HG03025 (cell line): ENCODE measurements at regions not wholly inside any gene's neighbourhood (a gene's known extent, or its start where the extent isn't known, plus 50 kb on each side); places are given as distances from the start of the nearest gene placed in this dataset.

Source experiments
- ATAC-seq: cut with Tn5 transposase; IDR thresholded peaks from one replicate; pipeline ENCODE4 v1.9.1; 2021; ENCODE audit warnings: mild to moderate bottlenecking, moderate library complexity; ENCODE audit not compliant: unreplicated experiment, low FRiP score

DNA sequence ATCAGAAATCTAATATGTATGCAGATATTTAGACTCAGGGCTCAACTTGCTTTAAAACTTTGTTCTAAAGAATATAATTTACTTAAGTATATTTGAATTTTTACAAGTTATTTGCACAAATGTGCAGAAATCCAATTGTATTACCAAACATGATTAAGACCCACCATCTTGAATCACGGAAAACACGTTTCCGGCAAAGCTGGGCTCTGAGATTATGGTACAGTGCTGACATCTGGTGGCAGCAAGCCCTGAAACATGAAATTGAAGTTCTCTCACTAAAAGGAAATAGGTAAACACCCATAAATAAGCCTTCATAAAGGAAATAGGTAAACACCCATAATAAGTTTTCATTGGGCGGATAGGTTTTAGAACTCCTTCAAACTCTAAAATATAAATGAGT lies 98.3 kb upstream of the MAOA start:
- ATAC-seq: no peak

DNA sequence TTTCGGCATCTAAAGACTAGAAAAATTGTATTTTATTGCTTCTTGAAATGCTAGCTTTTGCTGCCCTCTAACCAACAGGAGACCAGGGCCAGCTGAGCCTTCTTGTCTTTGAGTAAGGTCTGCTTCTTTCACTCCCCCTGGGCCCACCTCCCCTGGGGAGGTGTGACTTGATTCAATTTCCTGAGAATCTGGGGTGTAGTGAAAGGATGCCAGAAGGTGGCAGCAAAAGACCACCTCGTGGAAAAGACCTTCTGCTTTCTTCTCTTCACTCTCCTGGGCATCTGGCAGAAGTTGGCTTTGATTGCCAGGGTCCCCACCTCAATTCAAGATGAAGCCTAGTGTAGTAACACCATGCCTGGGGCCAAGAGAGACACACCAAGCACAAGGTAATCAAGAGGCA lies 96.5 kb upstream of the MAOA start:
- ATAC-seq: no peak

DNA sequence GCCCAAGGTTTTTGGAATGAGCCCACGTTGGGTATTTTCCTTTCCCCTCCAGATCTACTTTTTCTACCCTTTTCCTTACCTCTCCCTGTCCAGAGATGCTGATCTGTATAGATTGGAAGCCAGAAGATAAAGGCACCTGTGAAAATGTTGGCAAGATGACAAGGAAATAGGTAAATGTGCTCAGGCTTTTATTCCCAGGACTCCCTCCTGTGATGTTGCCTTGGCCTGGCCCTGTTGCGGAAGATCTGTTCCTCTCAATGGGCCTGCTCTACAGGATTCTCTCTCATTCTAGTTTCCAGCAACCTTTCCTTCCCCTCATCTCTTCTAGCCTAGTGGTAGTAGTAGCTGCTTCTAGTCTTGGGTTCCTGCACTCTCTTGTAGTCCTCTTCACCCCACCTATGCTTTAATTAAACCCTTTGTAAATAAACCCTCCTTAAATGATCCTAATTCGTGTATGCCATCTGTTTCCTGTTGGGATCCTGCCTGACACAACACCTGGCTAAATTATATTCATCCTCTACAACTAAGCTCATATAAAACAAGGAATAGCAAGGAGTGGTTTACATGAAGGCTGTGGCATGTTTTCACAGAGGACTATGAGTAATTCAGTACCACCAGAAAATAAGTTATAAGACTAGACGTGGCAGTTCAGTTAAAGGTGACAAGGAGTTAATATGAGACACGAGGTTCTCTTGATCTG lies 95.7 kb upstream of the MAOA start:
- no peak for ATAC-seq

DNA sequence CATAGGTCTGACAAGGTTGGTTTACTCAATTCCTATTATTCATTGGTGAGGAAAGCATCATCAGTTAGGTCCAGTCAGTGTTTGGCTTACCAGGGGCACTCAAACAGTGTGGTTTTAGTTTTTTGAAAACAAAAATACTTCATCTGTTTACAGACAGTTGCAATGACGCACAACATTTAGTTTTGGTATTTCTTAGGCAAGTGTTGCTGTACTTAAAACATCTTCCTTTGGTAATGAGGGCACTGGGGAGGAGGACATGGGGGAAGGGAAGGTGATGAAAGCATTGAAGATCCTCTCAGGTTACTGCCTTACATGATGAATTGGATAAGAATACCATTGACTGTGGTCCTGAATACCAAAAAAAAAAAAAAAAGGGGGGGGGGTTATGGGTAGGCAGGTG lies 93.7 kb upstream of the MAOA start:
- ATAC-seq: no peak

DNA sequence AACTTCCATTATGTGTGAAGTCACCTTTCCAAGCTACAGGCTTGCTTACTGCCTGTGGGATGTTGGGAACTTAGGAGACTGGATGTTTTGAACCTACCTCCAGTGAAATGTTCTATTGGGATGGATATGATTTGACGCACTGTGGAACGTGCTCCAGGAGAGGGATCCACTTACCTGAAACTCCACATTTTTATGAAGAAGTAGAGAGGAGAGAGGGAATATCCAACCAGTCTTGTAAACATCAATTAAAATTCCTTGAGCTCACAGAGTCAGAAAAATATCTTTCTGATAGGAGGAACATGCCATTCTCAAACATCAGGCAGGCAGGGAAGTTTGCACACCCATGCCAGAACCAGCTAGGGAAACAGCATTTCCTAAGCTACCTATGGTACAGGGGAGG lies 91.1 kb upstream of the MAOA start:
- no peak for ATAC-seq

DNA sequence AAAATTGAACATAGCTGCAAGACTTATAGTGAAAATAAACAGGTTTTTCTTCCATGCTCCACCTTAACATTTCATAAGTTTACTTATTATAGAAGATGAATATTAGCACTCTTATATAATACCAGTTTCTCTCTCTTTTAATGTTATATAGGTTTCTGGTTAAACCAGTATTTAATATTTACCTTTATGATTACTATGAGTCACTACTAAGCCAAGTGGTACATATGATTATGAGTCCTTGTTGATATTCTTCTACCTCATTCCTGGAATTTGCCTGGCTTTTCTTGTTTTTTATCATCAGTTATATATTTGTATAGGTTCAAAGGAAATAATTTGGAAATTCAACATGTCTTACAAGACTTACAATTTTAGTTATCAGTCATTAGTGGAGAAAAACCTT lies 89.9 kb upstream of the MAOA start:
- no peak for ATAC-seq

DNA sequence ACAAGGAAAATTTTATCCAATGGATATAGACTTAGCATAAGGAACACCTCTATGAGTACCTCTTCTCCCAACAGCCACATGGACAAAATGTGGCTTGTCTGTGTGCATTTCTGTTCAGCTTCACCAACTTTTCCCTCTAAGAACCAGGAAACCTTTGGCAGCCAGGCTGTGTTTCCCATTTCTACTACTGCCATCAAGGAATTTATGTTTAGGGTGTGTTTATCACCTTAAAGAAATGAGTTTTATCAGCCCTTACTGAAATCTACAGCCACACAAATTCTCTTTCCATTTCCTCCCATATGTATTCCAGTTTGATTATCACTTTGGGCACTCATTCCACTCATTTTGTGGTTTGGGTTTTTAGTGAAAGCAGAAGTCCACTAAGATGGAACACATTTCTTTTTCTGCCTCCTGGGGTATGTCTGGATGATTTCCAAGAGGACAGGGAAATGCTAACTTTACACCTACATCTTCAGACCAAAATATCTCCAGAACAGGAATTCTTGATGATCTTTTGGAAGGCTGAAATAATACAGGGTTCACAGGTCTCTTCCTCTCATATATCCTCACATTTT lies 82.6 kb upstream of the MAOA start:
- no peak for ATAC-seq

DNA sequence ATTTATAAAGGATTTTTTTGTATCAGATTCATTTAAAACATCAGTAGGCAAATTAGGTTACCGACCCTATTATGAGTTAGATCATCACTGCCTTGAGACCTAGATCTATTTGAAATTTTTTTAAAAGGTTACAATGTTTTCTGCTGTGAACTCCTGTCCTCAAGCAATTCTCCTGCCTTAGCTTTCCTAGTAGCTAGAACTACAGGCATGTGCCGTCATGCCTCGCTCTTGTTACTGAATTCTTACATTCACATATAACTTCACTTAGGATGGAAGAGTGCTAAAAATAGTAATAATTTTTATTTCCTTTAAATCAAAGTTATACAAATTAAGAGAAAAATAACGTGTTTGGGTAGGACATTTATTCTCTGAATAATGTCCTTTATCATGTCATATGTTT lies 75.5 kb upstream of the MAOA start:
- ATAC-seq: no peak

DNA sequence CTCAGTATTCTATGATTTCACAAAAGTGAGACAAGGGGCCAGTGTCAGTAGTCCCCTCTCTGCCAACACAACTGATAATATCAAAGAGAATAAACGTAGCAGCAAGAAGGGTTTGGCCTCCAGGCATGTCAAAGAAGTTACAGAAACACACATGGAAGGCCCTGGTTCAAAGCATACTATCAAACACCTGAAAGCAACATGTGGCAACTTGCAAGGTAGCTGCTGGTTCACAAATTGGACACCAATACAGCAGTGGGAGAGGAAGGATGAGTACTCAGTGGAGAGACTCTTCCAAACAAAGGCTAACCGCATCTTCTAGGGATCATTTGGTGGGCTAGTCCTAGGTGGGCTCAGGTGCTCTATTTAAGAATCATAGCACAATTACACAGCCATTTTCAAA lies 74.9 kb upstream of the MAOA start:
- ATAC-seq: no peak

DNA sequence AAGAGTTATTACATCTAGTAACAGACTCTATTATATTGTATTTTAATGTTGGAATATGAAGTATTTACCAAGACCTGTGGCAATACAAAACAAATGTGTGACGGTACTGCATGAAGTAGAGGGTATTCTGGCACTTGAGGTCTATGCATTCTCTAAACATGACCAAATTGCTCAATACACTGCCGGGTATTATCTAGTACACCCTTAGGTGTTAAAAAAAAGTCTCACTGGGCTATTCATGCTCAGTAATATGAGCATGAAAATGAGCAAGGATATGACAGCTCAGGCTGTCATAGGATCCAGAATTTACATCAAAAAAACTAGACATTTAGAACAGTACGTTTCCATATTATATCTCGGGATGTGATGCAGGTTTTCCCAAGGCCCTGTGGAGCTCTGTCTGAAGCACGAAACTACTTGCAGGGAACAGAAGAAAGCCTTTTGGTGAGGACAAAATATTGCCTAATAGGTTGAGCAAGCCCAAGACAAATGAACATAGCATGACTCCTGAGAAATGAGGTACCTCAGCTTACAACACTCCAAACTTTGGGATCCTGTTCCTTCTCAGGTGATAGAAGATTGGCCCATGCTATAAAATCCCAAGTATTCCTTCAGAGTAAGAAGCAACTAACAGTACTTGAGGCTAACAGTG lies 74.1 kb upstream of the MAOA start:
- ATAC-seq: no peak

DNA sequence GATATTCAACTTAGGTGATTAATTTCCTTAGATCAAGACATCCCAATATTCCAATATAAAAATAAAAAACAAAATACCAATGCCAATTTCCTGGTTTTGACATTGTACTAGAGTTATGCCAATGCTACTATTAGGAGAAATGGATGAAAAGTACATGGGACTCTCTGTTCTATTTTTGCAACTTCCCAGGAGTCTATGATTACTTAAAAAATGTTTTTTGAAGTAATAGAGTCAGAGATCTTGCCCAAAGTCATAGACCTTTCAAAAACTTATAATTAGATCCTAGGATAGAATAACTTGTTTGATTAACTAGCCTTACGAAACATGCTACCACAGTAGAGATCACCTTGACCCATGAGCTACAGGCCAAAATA lies 73.6 kb upstream of the MAOA start:
- ATAC-seq: no peak

DNA sequence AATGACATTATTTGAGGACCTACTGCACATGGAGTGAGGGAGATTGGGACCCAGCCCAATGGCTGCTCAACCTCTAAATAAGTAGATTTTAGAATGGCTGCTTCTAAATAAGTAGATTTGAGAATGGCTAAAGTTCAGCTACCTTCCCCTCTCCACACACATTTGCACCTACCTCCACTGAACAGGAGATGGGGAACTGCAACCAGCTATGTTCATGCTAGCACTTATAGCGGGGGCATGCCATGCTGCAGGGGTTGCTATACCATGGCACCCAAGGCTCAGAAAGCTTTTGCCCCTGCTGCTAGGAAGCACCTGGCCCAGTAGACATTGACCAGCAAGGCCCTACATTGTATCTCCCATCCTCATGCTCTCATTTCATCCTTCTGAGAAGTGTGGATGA lies 70.2 kb upstream of the MAOA start:
- ATAC-seq: no peak

DNA sequence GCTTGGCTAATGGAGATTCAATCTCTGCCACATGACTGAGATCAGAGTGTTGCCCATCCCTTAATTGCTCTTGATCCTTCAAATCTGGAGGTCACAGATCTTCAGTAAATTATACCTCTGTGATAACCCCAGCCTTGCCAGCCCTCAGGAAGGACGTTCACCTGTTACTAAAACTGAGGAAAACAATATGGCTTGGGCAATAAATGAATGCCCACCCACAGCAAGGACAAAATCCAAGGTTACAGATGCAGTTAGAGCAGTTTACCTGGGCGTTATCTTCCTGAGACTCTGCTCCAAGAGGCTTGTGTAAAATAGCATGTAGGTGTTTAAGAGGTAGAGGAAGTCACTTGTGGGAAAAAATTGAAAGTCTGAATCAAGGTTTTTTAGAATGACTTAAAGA lies 69.3 kb upstream of the MAOA start:
- no peak for ATAC-seq

DNA sequence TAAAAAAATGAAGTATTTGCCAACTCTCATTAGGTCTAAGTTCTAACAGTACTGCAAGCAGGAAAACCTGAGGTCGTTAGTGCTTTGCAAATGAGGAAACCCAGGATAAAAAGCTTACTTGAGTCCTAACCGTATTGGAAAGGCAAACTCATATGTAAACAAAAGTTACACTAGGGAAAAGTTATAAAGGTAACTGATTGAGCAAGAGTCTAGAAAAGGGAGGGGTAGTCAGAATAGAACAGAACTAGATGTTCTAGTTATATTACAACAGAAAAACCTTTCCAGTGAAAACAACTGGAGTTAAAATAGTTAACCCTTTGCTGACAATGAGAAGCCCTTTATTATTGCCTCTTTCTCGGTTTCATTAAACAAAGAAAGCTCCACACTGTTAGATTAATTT lies 66.4 kb upstream of the MAOA start:
- no peak for ATAC-seq

DNA sequence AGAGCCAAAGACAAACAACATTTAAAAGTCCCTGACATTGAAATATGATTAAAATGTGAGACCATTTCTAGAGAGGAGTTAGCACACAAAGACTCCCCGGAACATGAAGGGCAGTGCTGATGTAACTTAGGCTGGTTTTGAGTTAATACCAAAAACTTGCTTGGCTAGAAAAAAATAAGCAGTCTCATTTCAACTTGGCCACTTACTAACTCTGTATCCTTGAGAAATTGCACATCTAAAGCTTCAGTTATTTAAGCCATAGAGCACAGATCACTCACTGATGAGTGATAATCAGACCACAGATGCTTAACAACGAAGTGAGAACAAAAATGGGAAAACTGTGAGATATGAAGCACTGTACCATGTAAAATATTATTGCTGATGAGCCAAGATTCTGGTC lies 65.9 kb upstream of the MAOA start:
- no peak for ATAC-seq

DNA sequence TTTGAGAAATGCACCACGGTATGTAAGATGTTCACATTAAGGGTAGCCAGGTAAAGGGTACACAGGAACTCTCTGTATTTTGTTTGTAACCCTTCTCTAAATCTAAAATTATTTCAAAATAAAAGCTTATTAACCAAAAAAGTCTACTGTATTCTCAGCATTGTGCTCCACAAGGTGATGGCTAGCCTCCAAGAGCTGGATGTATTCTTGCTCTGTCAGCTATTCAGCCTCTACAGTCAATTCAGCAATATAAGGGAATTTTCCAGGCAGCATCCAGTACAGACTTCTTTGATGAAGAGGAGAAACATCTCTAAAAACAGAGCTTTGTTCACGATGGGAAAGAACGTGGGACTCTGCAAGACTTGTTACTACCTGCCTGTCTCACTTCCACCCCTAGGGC lies 63.5 kb upstream of the MAOA start:
- ATAC-seq: no peak

DNA sequence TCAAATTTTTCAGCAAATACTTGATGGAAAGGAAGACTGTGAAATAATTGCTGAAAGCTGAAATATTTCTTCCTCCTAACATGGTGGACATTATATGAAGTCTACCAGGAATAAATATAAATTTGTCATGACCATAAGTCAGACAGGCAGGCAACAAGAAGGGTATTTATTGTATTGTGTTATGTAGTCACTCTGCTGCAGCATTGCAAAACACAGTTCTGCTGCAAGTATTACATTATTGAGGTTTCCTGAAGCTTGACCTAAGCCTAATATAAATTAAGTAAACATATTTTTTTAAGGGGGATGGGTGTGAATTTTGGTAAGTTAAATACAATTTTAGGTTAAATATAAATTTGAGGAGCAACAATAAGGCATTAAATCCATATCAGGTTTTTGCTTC lies 60.2 kb upstream of the MAOA start:
- ATAC-seq: no peak

DNA sequence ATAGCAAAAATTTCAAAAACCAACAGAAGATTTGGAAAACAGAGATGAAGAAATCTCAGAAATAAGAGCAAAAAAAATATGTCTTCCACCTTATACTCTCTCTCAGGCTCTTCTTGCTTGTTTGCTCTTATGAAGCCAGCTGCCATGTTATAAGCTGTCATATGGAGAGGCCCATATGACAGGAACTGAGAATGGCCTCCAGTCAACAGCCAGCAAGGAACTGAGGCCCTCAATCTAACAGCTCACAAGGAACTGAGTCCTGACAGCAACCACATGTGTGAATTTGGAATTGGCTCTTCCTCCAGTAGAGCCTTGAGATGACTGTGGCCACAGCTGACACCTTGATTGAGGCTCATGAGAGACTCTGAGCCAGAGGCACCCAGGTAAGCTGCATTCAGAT lies 51.3 kb upstream of the MAOA start:
- ATAC-seq: no peak

DNA sequence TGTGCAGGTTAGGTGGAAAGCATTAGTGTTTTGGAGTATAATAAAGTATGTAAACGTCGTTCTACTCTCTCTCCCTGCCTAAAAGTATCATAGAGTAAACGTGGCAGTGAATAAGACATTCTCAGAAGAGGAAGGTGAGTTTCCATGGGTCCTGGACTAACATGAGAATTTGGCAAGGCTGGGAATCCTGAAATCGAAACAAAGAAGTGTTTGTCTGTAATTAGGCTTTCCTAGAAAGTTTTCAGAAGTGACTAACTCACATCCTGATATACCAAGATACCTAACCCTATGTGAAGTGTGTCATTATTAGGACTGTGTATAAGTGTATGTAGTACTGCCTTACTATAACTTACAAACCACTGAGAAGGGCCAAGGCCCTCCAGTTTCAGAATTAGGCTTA lies 50.7 kb upstream of the MAOA start:
- no peak for ATAC-seq
